A549 (cell line): ENCODE measurements at regions not wholly inside any gene's neighbourhood (a gene's known extent, or its start where the extent isn't known, plus 50 kb on each side); places are given as distances from the start of the nearest gene placed in this dataset.

Source experiments
- ATAC-seq, 2 experiments: fragments of 200-7000 bp in 1 of 2; fragments of >200 bp in 1 of 2; cut with Nextera tagmentation in 1 of 2; cut with Tn5 transposase in 1 of 2; 3 replicates each; pipeline versions ENCODE4 v1.8.0 to v1.9.1; 2018 to 2020; ENCODE audit warnings: mild to moderate bottlenecking in 1 of 2, moderate library complexity in 1 of 2
- CTCF ChIA-PET: fragments of 300-600 bp; sonication (Branson Sonifier 250); formaldehyde crosslinking; extraction: SDS; loops from one replicate; lab custom pipeline; 2021; ENCODE audit warnings: antibody characterized with exemption, inconsistent platforms; lab: Yijun Ruan, JAX
- POLR2A ChIA-PET: fragments of 350-600 bp; formaldehyde crosslinking; extraction: SDS; loops from one replicate; lab custom pipeline; 2021; ENCODE audit warnings: antibody characterized with exemption, inconsistent platforms; lab: Yijun Ruan, JAX
- DNase-seq, 2 experiments: peaks; one replicate each; pipeline versions ENCODE4 v3.0.0 to v3.0.0-alpha.2; 2011 to 2016; ENCODE audit warnings: low read depth in 1 of 2, low spot score in 1 of 2
- FAIRE-seq: peaks from 2 replicates; lab custom pipeline; 2011; peaks lifted over from hg19 to GRCh38; lab: Jason Lieb, UNC
- H3K27ac ChIP-seq, 2 experiments: fragments of >200 bp; sonication (Bioruptor Twin); formaldehyde crosslinking; 3 replicates each; pipeline ENCODE4 v1.5.1; 2016 to 2017
- H3K4me1 ChIP-seq: fragments of >200 bp; sonication (Bioruptor Twin); formaldehyde crosslinking; 3 replicates; pipeline ENCODE4 v1.6.1; 2016
- H3K4me2 ChIP-seq: fragments of >200 bp; sonication (Bioruptor Twin); formaldehyde crosslinking; 3 replicates; pipeline ENCODE4 v1.6.1; 2016
- H3K4me3 ChIP-seq: fragments of >200 bp; sonication (Bioruptor Twin); formaldehyde crosslinking; 3 replicates; pipeline ENCODE4 v1.5.1; 2016
- H3K9me3 ChIP-seq: fragments of >200 bp; sonication (Bioruptor Twin); formaldehyde crosslinking; 3 replicates; pipeline ENCODE4 v1.6.1; 2016
- BCL3 ChIP-seq: fragments of >200 bp; sonication (Bioruptor Twin); formaldehyde crosslinking; IDR thresholded peaks from 3 replicates; pipeline ENCODE4 v1.6.1; 2016
- CBX8 ChIP-seq: fragments of 200-600 bp; sonication (generic); IDR thresholded peaks from 2 replicates; pipeline ENCODE4 v1.6.1; 2016
- E2F6 ChIP-seq: IDR thresholded peaks from 2 replicates; pipeline ENCODE4 v1.6.1; 2012; ENCODE audit warnings: low read depth, borderline replicate concordance
- EHF ChIP-seq: fragments of 250-450 bp; sonication (Bioruptor Pico); IDR thresholded peaks from 2 replicates; pipeline ENCODE4 v1.5.0; 2020; ENCODE audit warnings: mild to moderate bottlenecking
- FOSB ChIP-seq: fragments of 250-450 bp; sonication (Bioruptor Pico); IDR thresholded peaks from 2 replicates; pipeline ENCODE4 v1.5.0; 2020; ENCODE audit warnings: mild to moderate bottlenecking, moderate library complexity
- FOSL2 ChIP-seq, 2 experiments: fragments of 450-650 bp in 1 of 2; fragments of >200 bp in 1 of 2; sonication (Bioruptor Twin) in 1 of 2; formaldehyde crosslinking; IDR thresholded peaks; 2 replicates each; pipeline versions ENCODE4 v1.5.0 to v1.6.1; 2016 to 2020; ENCODE audit warnings: mild to moderate bottlenecking in 1 of 2, moderate library complexity in 1 of 2
- GATA3 ChIP-seq: IDR thresholded peaks from 2 replicates; pipeline ENCODE4 v1.6.1; 2012; ENCODE audit warnings: borderline replicate concordance
- HES2 ChIP-seq: fragments of >200 bp; sonication (Bioruptor Twin); formaldehyde crosslinking; IDR thresholded peaks from 2 replicates; pipeline ENCODE4 v1.6.1; 2016
- HEYL ChIP-seq: fragments of 250-450 bp; sonication (Bioruptor Pico); IDR thresholded peaks from 2 replicates; pipeline ENCODE4 v1.8.0; 2021; ENCODE audit warnings: mild to moderate bottlenecking, moderate library complexity
- HMGXB4 ChIP-seq: fragments of 250-450 bp; sonication (Bioruptor Pico); IDR thresholded peaks from 2 replicates; pipeline ENCODE4 v1.5.0; 2021; ENCODE audit warnings: mild to moderate bottlenecking, moderate library complexity, borderline replicate concordance
- HOXA7 ChIP-seq: fragments of 250-450 bp; sonication (Bioruptor Pico); IDR thresholded peaks from 2 replicates; pipeline ENCODE4 v1.5.0; 2020; ENCODE audit warnings: mild to moderate bottlenecking, moderate library complexity
- HOXB5 ChIP-seq: fragments of 250-450 bp; sonication (Bioruptor Pico); IDR thresholded peaks from 2 replicates; pipeline ENCODE4 v1.5.0; 2020; ENCODE audit warnings: mild to moderate bottlenecking, moderate library complexity
- JUNB ChIP-seq: fragments of >200 bp; sonication (Bioruptor Twin); formaldehyde crosslinking; IDR thresholded peaks from 2 replicates; pipeline ENCODE4 v1.6.1; 2016
- KDM1A ChIP-seq: fragments of 200-600 bp; sonication (generic); IDR thresholded peaks from 2 replicates; pipeline ENCODE4 v1.6.1; 2016; ENCODE audit warnings: low read depth, mild to moderate bottlenecking
- MAX ChIP-seq: IDR thresholded peaks from 2 replicates; pipeline ENCODE4 v1.6.1; 2012
- MYC ChIP-seq: IDR thresholded peaks from 2 replicates; pipeline ENCODE4 v1.6.1; 2012; ENCODE audit warnings: mild to moderate bottlenecking, inconsistent platforms, low read length, improper control_type of control experiment, borderline replicate concordance
- POLR2A ChIP-seq: IDR thresholded peaks from 2 replicates; pipeline ENCODE4 v1.6.1; 2012; ENCODE audit warnings: mild to moderate bottlenecking, low read length
- RAD21 ChIP-seq, 2 experiments: fragments of >200 bp in 1 of 2; sonication (Bioruptor Twin) in 1 of 2; formaldehyde crosslinking in 1 of 2; IDR thresholded peaks in 1 of 2; conservative IDR thresholded peaks in 1 of 2; 2 replicates in 1 of 2; 3 replicates in 1 of 2; pipeline ENCODE4 v1.6.1; 2012 to 2018; ENCODE audit warnings: inconsistent platforms in 1 of 2
- RCOR1 ChIP-seq: fragments of 150-350 bp; IDR thresholded peaks from 2 replicates; pipeline ENCODE4 v1.6.1; 2014; ENCODE audit warnings: antibody characterized with exemption, low read length, low read depth
- REST ChIP-seq: fragments of 200-600 bp; sonication (generic); IDR thresholded peaks from 2 replicates; pipeline ENCODE4 v1.6.1; 2016; ENCODE audit warnings: antibody characterized with exemption, mild to moderate bottlenecking, moderate library complexity
- SMC3 ChIP-seq: fragments of >200 bp; sonication (Bioruptor Twin); formaldehyde crosslinking; IDR thresholded peaks from 3 replicates; pipeline ENCODE4 v1.6.1; 2018; ENCODE audit warnings: inconsistent platforms
- USF2 ChIP-seq: fragments of 450-650 bp; IDR thresholded peaks from 2 replicates; pipeline ENCODE4 v1.6.1; 2014; ENCODE audit warnings: antibody characterized with exemption
- ZNF302 ChIP-seq: fragments of 250-450 bp; sonication (Bioruptor Pico); IDR thresholded peaks from 2 replicates; pipeline ENCODE4 v1.9.0; 2021; ENCODE audit warnings: inconsistent platforms, mild to moderate bottlenecking, moderate library complexity
- ZSCAN20 ChIP-seq: fragments of 250-450 bp; sonication (Bioruptor Pico); IDR thresholded peaks from 2 replicates; pipeline ENCODE4 v1.8.0; 2022; ENCODE audit warnings: mild to moderate bottlenecking, moderate library complexity
- WGBS: methylation state at CpG from one replicate; pipeline ENCODE4 v1.1.6; 2017; ENCODE audit errors: missing lambda C conversion rate; 5-methylcytosine and 5-hydroxymethylcytosine counted together

- no peak overlapping the region for H3K27ac ChIP-seq
- WGBS = 35% methylated on average over 5 of the region's 9 CpGs
- H3K4me2 ChIP-seq = no peak overlapping the region
- no peak for TF ChIP-seq REST
- ChIA-PET POLR2A (no interaction called here), CTCF (no interaction called here)
- FAIRE-seq = no peak
- no peak for DNase-seq
- H3K9me3 ChIP-seq = peaks cover 5% of the 10 kb centered on the region; the same call in 2 of the 3 replicates
- H3K4me1 ChIP-seq = no peaks in the 10 kb centered on the region
- no peak overlapping the region for H3K4me3 ChIP-seq
- ATAC-seq = no peak
These were observed 466.2 kb downstream of the TYW1 start for GRCh38 chr7:67462781-67463191.

- ChIA-PET CTCF (no interaction called here), POLR2A (no interaction called here)
- Histone ChIP-seq H3K27ac (no peak overlapping the region), H3K4me2 (no peak overlapping the region), H3K9me3 (peaks cover 10% of the 10 kb centered on the region; the same call in 2 of the 3 replicates), H3K4me3 (no peak overlapping the region), H3K4me1 (no peaks in the 10 kb centered on the region)
- TF ChIP-seq GATA3 (no peak), CBX8 (no peak), USF2 (no peak), MYC (no peak), ZNF302 (no peak), E2F6 (no peak), FOSB (CRISPR knock-in tag) (no peak), RAD21 (conservative IDR thresholded peaks at IDR 0.05 in 1 of 2, IDR thresholded peaks at IDR 0.05 in 1 of 2) (no peak), HOXB5 (CRISPR knock-in tag) (no peak), JUNB (no peak), ZSCAN20 (CRISPR knock-in tag) (no peak), HES2 (no peak), MAX (no peak), FOSL2 (IDR thresholded peaks at IDR 0.05) (no peak), FOSL2 (CRISPR knock-in tag; IDR thresholded peaks at IDR 0.05) (no peak), HOXA7 (CRISPR knock-in tag) (no peak), RCOR1 (no peak), HEYL (CRISPR knock-in tag) (no peak), POLR2A (no peak)
- no peak for ATAC-seq
- no peak for DNase-seq
- 40% methylated on average over 1 of the region's 1 CpG for WGBS
- FAIRE-seq = no peak
These were observed 466.7 kb downstream of the TYW1 start for GRCh38 chr7:67463316-67463715.

GRCh38 chr7:67463983-67464382 lies 467.4 kb downstream of the TYW1 start:
- POLR2A ChIA-PET = no interaction called here
- WGBS = 11% methylated on average over 1 of the region's 1 CpG
- no peak for TF ChIP-seq BCL3
- TF ChIP-seq SMC3 = no peak
- no peak for TF ChIP-seq EHF (CRISPR knock-in tag)
- no peak for TF ChIP-seq HOXB5 (CRISPR knock-in tag)
- no peak for TF ChIP-seq USF2
- no peak for TF ChIP-seq FOSB (CRISPR knock-in tag)
- no peak for TF ChIP-seq RCOR1
- TF ChIP-seq KDM1A = no peak
- TF ChIP-seq HMGXB4 (CRISPR knock-in tag) = no peak
- TF ChIP-seq MAX = no peak

More at GRCh38 chr7:67463983-67464382, 467.4 kb downstream of the TYW1 start:
- no peak overlapping the region for H3K27ac ChIP-seq
- no peak overlapping the region for H3K4me2 ChIP-seq
- DNase-seq (no peak), ATAC-seq (no peak), FAIRE-seq (no peak)
- H3K4me3 ChIP-seq = no peak overlapping the region
- no peaks in the 10 kb centered on the region for H3K4me1 ChIP-seq
- CTCF ChIA-PET = no interaction called here
- peaks cover 11% of the 10 kb centered on the region; the same call in 2 of the 3 replicates for H3K9me3 ChIP-seq
